DND-41 (cell line): ENCODE measurements at regions not wholly inside any gene's neighbourhood (a gene's known extent, or its start where the extent isn't known, plus 50 kb on each side); places are given as distances from the start of the nearest gene placed in this dataset.

Source experiments
- ATAC-seq: fragments of 200-7000 bp; cut with Tn5 transposase; 3 replicates; pipeline ENCODE4 v1.9.1; 2021; ENCODE audit warnings: low read depth; ENCODE audit not compliant: insufficient read depth
- DNase-seq: peaks from one replicate; pipeline ENCODE4 v3.0.0-alpha.2; 2020
- H2AFZ ChIP-seq: 2 replicates; pipeline ENCODE4 v1.6.0; 2012; ENCODE audit warnings: low read depth, low read length
- H3K27ac ChIP-seq: 2 replicates; pipeline ENCODE4 v1.5.1; 2012; ENCODE audit warnings: low read length, inconsistent platforms
- H3K27me3 ChIP-seq: fragments of 200-600 bp; sonication (generic); 2 replicates; pipeline ENCODE4 v1.6.0; 2012; ENCODE audit warnings: low read length, mild to moderate bottlenecking, inconsistent platforms; ENCODE audit not compliant: insufficient read depth, poor library complexity
- H3K36me3 ChIP-seq: 2 replicates; pipeline ENCODE4 v1.5.1; 2012; ENCODE audit warnings: low read length, inconsistent platforms; ENCODE audit not compliant: insufficient read depth
- H3K4me1 ChIP-seq: 2 replicates; pipeline ENCODE4 v1.5.1; 2012; ENCODE audit warnings: mild to moderate bottlenecking, low read length; ENCODE audit not compliant: insufficient read depth
- H3K4me2 ChIP-seq: 2 replicates; pipeline ENCODE4 v1.6.0; 2012; ENCODE audit warnings: mild to moderate bottlenecking, moderate library complexity, low read length, inconsistent platforms; ENCODE audit not compliant: insufficient read depth
- H3K4me3 ChIP-seq, 2 experiments: fragments of 200-600 bp in 1 of 2; shearing (Covaris generic) in 1 of 2; 2 replicates each; pipeline ENCODE4 v1.5.1; 2012 to 2016; ENCODE audit warnings: inconsistent platforms in 2 of 2, low read length in 2 of 2, mild to moderate bottlenecking in 2 of 2, low read depth in 1 of 2, moderate library complexity in 1 of 2
- H3K79me2 ChIP-seq: 2 replicates; pipeline ENCODE4 v1.6.0; 2012; ENCODE audit warnings: low read length, inconsistent platforms; ENCODE audit not compliant: insufficient read depth
- H3K9ac ChIP-seq: 2 replicates; pipeline ENCODE4 v1.6.0; 2012; ENCODE audit warnings: low read depth, mild to moderate bottlenecking, inconsistent platforms, low read length, moderate library complexity
- H3K9me3 ChIP-seq: 2 replicates; pipeline ENCODE4 v1.5.1; 2012; ENCODE audit warnings: low read length, moderate library complexity, mild to moderate bottlenecking, inconsistent platforms; ENCODE audit not compliant: insufficient read depth, severe bottlenecking
- H4K20me1 ChIP-seq: 2 replicates; pipeline ENCODE4 v1.6.0; 2012; ENCODE audit warnings: low read length; ENCODE audit not compliant: insufficient read depth
- EZH2 ChIP-seq: IDR thresholded peaks from 3 replicates; pipeline ENCODE4 v1.6.1; 2012; ENCODE audit warnings: borderline replicate concordance, low read depth, mild to moderate bottlenecking, moderate library complexity, low read length, inconsistent platforms; ENCODE audit not compliant: severe bottlenecking
- TF ChIP-seq, protein P1 (sequence below): IDR thresholded peaks from 2 replicates; pipeline ENCODE4 v1.5.1; 2012; ENCODE audit warnings: borderline replicate concordance, low read length, moderate library complexity, mild to moderate bottlenecking; ENCODE audit not compliant: poor library complexity, severe bottlenecking; ENCODE audit errors: extremely low read depth

DNA sequence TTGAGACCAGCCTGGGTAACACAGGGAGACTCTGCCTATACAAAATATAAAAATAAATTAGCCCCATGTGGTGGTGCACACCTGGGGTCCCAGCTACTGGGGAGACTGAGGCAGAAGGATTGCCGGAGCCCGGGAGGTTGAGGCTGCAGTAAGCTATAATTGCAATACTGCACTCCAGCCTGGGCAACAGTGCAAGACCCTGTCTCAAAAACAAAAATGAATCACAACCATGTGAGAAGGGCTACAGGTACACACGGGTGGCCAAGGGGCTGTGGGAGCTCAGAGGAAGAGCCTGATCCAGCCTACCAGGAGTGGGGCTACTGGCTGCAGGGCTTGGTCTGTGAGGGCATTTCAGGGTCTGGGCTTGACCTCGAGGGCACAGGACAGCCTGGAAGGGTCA lies 55.2 kb upstream of the STXBP1 start:
- H3K36me3 ChIP-seq = no peaks in the 10 kb centered on the region
- H3K27ac ChIP-seq = 0 out of 2 replicates have a peak overlapping the region, but pooled peaks have one; percentile 37
- H3K4me1 ChIP-seq = peaks cover 29% of the 10 kb centered on the region

DNA sequence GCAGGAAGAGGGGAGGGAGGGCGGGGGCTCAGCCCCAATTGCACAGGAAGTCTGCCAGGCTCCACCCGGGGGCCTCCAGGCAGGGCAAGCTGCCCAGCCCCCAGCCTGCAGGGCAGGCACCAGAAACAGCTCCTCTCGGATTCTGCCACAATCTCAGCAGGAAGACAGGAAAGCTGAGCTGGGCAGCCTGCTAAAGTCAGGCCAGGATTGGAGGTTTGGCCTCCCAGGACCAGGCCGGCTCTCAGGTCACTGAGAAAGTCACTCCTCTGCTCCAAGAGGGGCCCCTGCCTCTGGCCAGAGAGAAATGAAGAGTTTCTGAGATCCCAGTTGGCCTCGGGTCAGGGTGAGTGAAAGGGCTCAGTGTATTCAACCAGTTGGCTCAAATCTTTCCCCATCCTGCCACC lies 54.6 kb upstream of the STXBP1 start:
- no peak overlapping the region for H3K4me3 ChIP-seq
- DNase-seq (peak; percentile 64), ATAC-seq (peak; percentile 76)
- H3K27ac ChIP-seq = peak overlapping the region; percentile 47
- no peaks in the 10 kb centered on the region for H3K79me2 ChIP-seq
- H3K36me3 ChIP-seq = no peaks in the 10 kb centered on the region
- H3K9ac ChIP-seq = no peak overlapping the region
- H3K27me3 ChIP-seq = no peaks in the 10 kb centered on the region
- no peaks in the 10 kb centered on the region for H3K9me3 ChIP-seq
- H4K20me1 ChIP-seq = no peaks in the 10 kb centered on the region; the same call in 1 of the 2 replicates
- H3K4me1 ChIP-seq = peaks cover 29% of the 10 kb centered on the region
- H2AFZ ChIP-seq = no peak overlapping the region
- no peak overlapping the region for H3K4me2 ChIP-seq
- TF ChIP-seq, protein P1, sequence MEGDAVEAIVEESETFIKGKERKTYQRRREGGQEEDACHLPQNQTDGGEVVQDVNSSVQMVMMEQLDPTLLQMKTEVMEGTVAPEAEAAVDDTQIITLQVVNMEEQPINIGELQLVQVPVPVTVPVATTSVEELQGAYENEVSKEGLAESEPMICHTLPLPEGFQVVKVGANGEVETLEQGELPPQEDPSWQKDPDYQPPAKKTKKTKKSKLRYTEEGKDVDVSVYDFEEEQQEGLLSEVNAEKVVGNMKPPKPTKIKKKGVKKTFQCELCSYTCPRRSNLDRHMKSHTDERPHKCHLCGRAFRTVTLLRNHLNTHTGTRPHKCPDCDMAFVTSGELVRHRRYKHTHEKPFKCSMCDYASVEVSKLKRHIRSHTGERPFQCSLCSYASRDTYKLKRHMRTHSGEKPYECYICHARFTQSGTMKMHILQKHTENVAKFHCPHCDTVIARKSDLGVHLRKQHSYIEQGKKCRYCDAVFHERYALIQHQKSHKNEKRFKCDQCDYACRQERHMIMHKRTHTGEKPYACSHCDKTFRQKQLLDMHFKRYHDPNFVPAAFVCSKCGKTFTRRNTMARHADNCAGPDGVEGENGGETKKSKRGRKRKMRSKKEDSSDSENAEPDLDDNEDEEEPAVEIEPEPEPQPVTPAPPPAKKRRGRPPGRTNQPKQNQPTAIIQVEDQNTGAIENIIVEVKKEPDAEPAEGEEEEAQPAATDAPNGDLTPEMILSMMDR = no peak
- no peak for TF ChIP-seq EZH2

More for the DNA sequence above, 55.2 kb upstream of the STXBP1 start:
- no peak overlapping the region for H3K4me2 ChIP-seq
- TF ChIP-seq EZH2 = no peak
- TF ChIP-seq, protein P1 = no peak
- H3K27me3 ChIP-seq = no peaks in the 10 kb centered on the region
- DNase-seq (no peak), ATAC-seq (no peak)
- H3K9me3 ChIP-seq = no peaks in the 10 kb centered on the region
- no peaks in the 10 kb centered on the region; the same call in 1 of the 2 replicates for H4K20me1 ChIP-seq
- no peaks in the 10 kb centered on the region for H3K79me2 ChIP-seq
- no peak overlapping the region for H3K4me3 ChIP-seq
- no peak overlapping the region for H2AFZ ChIP-seq
- H3K9ac ChIP-seq = no peak overlapping the region

DNA sequence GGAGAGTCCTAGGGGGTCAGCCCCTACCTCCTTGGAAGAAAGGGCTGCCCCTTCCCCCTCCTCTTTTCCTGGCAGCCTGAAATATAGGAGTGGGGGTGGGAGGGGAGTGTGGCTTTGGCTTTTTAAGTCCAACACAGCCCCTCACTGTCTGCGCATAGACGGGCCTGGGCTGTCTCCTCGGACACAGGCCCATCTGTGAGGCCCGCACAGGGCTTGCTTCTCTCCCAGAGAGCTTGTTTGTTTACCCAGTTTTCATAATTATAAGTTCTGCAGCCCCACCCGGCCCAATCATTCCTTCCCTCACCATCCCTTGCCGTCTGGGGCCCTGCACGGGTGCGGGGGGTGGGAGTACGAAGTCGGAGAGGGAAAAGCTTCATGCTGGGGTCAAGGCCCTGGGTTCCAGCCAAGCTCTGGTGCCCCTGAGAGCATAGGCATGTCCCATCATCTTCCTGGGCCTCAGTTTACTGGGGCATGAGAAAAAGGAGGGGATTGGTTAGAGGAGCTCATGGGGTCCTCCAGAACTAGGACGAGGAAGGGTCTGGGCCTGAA lies 54.0 kb upstream of the STXBP1 start:
- Histone ChIP-seq H3K36me3 (no peaks in the 10 kb centered on the region), H3K27me3 (no peaks in the 10 kb centered on the region), H3K79me2 (no peaks in the 10 kb centered on the region), H3K27ac (no peak overlapping the region), H3K4me3 (no peak overlapping the region), H4K20me1 (no peaks in the 10 kb centered on the region; the same call in 1 of the 2 replicates), H3K4me2 (no peak overlapping the region), H3K4me1 (peaks cover 29% of the 10 kb centered on the region), H3K9ac (no peak overlapping the region), H3K9me3 (no peaks in the 10 kb centered on the region), H2AFZ (no peak overlapping the region)
- ATAC-seq (no peak), DNase-seq (no peak)
- TF ChIP-seq, protein P1 = no peak
- TF ChIP-seq EZH2 = no peak
